Esophagus muscularis mucosa (tissue), 4 donors: ENCODE measurements at regions not wholly inside any gene's neighbourhood (a gene's known extent, or its start where the extent isn't known, plus 50 kb on each side); places are given as distances from the start of the nearest gene placed in this dataset.

ENCODE experiments used
- DNase-seq: peaks from one replicate; pipeline ENCODE4 v3.0.0-alpha.2; 2017; ENCODE audit errors: extremely low spot score
- H3K27ac ChIP-seq, 4 donors: fragments of 200-600 bp; sonication (generic); replicated peaks in 1 of 4; 1 replicate in 3 of 4; 2 replicates in 1 of 4; pipeline ENCODE4 v1.5.1; 2016 to 2019; ENCODE audit warnings: mild to moderate bottlenecking in 1 of 4
- H3K27me3 ChIP-seq, 4 donors: fragments of 200-600 bp; sonication (generic); one replicate each; pipeline versions ENCODE4 v1.5.1 to v1.6.0; 2016 to 2019
- H3K36me3 ChIP-seq, 4 donors: fragments of 200-600 bp; sonication (generic); one replicate each; pipeline ENCODE4 v1.5.1; 2016 to 2019
- H3K4me1 ChIP-seq, 4 donors: fragments of 200-600 bp; sonication (generic); one replicate each; pipeline ENCODE4 v1.5.1; 2016 to 2019
- H3K4me3 ChIP-seq, 4 donors: fragments of 200-600 bp; sonication (generic); 1 replicate in 2 of 4; 2 replicates in 2 of 4; pipeline ENCODE4 v1.5.1; 2016 to 2019; ENCODE audit warnings: mild to moderate bottlenecking in 4 of 4, moderate library complexity in 1 of 4
- H3K9me3 ChIP-seq, 4 donors: fragments of 200-600 bp; sonication (generic); 1 replicate in 3 of 4; 2 replicates in 1 of 4; pipeline ENCODE4 v1.5.1; 2016 to 2019
- EP300 ChIP-seq: sonication (generic); formaldehyde crosslinking; IDR thresholded peaks from one replicate; pipeline ENCODE4 v1.6.1; 2017; ENCODE audit warnings: antibody characterized with exemption
- POLR2A ChIP-seq: fragments of 450-650 bp; IDR thresholded peaks from one replicate; pipeline ENCODE4 v1.6.1; 2017; ENCODE audit warnings: antibody characterized with exemption, moderate library complexity, mild to moderate bottlenecking, low read depth
- POLR2AphosphoS5 ChIP-seq, 2 donors: sonication (generic); formaldehyde crosslinking; IDR thresholded peaks; one replicate each; pipeline ENCODE4 v1.6.1; 2017; ENCODE audit warnings: antibody characterized with exemption in 2 of 2
- WGBS: methylation state at CpG from one replicate; pipeline ENCODE4 v1.1.5; 2018; 5-methylcytosine and 5-hydroxymethylcytosine counted together
- intact Hi-C: fragments of 100-400 bp; cut with DNase I; formaldehyde crosslinking; loops from one replicate; pipeline ENCODE4 v1.15.1; 2023
- TF ChIP-seq, protein P1 (sequence below), 3 experiments: fragments of 200-600 bp in 2 of 3; fragments of 450-650 bp in 1 of 3; sonication (generic) in 2 of 3; IDR thresholded peaks; one replicate each; pipeline ENCODE4 v1.5.1; 2017 to 2019; ENCODE audit warnings: antibody characterized with exemption in 3 of 3, mild to moderate bottlenecking in 2 of 3, moderate library complexity in 1 of 3

DNA sequence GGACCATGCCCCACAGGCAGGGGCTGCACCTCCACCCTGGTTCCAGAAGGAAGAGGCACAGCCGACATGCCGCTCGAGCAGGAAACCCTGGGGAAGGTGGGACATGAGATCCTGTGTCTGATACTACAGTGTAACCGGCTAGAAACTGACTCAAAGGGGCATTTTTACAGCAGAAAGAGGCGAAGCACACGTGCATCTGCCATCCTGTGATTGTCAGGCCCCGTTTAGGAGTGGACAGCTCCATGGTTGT is 62.7 kb downstream of the SIK1 start:
- Histone ChIP-seq H3K27ac (no peak overlapping the region), H3K36me3 (no peaks in the 10 kb centered on the region), H3K27me3 (peaks cover 0 to 25% (median 0%) of the 10 kb centered on the region in 4 donors), H3K9me3 (no peaks in the 10 kb centered on the region), H3K4me1 (peaks cover 10 to 23% (median 17%) of the 10 kb centered on the region in 4 donors), H3K4me3 (no peak overlapping the region)
- TF ChIP-seq EP300 = no peak
- TF ChIP-seq, protein P1, sequence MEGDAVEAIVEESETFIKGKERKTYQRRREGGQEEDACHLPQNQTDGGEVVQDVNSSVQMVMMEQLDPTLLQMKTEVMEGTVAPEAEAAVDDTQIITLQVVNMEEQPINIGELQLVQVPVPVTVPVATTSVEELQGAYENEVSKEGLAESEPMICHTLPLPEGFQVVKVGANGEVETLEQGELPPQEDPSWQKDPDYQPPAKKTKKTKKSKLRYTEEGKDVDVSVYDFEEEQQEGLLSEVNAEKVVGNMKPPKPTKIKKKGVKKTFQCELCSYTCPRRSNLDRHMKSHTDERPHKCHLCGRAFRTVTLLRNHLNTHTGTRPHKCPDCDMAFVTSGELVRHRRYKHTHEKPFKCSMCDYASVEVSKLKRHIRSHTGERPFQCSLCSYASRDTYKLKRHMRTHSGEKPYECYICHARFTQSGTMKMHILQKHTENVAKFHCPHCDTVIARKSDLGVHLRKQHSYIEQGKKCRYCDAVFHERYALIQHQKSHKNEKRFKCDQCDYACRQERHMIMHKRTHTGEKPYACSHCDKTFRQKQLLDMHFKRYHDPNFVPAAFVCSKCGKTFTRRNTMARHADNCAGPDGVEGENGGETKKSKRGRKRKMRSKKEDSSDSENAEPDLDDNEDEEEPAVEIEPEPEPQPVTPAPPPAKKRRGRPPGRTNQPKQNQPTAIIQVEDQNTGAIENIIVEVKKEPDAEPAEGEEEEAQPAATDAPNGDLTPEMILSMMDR (IDR thresholded peaks at IDR 0.05) = no peak
- no peak for TF ChIP-seq POLR2A
- no peak for TF ChIP-seq POLR2AphosphoS5 (IDR thresholded peaks at IDR 0.05)
- 86% methylated on average over 6 of the region's 7 CpGs for WGBS
- intact Hi-C loops = no loop called here
- DNase-seq = no peak

DNA sequence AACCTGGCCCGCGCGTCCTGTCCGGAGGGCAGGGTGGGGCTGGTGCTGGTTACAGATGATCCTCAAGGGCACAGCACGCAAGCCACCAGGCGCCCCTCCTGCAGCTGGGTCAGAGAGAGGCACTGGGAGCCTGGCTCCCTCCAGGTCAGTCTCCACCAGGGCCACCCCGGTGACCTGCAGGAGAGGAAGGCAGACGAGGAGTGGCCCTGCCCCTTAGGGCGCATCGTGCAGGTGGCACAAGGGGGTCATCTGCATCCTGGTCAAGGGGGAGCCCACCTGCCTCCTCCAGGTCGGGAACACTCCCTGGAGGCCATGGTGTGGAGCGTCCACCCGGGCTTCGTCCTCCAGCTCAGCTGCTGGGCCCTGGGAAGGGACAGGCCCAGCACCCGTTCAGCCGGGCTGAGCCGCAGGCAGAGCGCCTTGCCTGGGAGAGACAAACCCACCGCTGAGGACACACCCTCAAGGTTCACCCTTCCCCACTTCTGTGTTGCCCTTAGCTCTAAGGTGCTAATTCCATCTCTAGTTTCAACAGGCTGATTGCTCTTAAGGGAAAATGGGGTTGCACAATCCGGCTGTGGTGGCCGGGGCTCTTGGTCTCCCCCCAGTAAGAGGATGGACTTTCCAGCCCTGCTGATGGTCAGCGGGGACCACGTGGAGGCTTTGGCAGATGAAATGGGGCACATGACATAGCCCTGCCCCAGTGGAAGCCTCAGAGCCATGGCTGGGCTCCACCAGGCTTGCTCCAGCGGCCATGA is 63.2 kb downstream of the SIK1 start:
- no peaks in the 10 kb centered on the region for H3K9me3 ChIP-seq
- intact Hi-C loops = no loop called here
- H3K36me3 ChIP-seq = no peaks in the 10 kb centered on the region
- H3K4me1 ChIP-seq = peaks cover 10 to 23% (median 17%) of the 10 kb centered on the region in 4 donors
- no peak overlapping the region for H3K4me3 ChIP-seq
- peaks cover 0 to 25% (median 0%) of the 10 kb centered on the region in 4 donors for H3K27me3 ChIP-seq
- TF ChIP-seq EP300 (no peak), POLR2AphosphoS5 (IDR thresholded peaks at IDR 0.05) (no peak), POLR2A (no peak)
- TF ChIP-seq, protein P1 (IDR thresholded peaks at IDR 0.05) = no peak
- DNase-seq = no peak
- 93% methylated on average over 9 of the region's 24 CpGs for WGBS
- H3K27ac ChIP-seq = no peak overlapping the region

DNA sequence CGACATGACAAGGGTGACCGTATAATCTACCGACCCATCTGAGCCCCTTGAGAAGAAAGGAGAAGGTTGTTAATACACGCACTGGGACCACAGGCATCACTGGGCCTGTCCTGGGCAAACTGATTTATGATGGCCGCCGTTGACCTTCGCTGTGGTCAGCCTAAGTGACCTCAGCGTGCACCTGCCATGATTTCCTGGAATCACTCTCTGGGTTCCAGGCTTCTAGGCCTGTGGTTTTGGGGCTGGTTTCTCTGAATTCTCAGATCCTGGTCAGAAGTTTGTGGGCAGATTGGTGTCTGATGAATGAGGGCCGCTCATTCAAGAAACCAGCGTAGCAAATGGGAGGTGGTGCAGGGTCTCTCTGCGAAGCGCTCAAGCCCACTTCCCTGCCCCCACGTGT is 64.0 kb downstream of the SIK1 start:
- Histone ChIP-seq H3K4me1 (peaks cover 10 to 23% (median 17%) of the 10 kb centered on the region in 4 donors), H3K36me3 (no peaks in the 10 kb centered on the region), H3K4me3 (peak overlapping the region in 2 of 4 donors; percentile 31 to 42), H3K9me3 (no peaks in the 10 kb centered on the region), H3K27me3 (peaks cover 0 to 25% (median 0%) of the 10 kb centered on the region in 4 donors), H3K27ac (peak overlapping the region in 3 of 4 donors; percentile 72 to 78 (median 76))
- intact Hi-C loops = no loop called here
- 93% methylated on average over 12 of the region's 13 CpGs for WGBS
- no peak for TF ChIP-seq POLR2AphosphoS5 (IDR thresholded peaks at IDR 0.05)
- TF ChIP-seq, protein P1 (IDR thresholded peaks at IDR 0.05) = no peak
- no peak for TF ChIP-seq POLR2A
- TF ChIP-seq EP300 = no peak
- no peak for DNase-seq

DNA sequence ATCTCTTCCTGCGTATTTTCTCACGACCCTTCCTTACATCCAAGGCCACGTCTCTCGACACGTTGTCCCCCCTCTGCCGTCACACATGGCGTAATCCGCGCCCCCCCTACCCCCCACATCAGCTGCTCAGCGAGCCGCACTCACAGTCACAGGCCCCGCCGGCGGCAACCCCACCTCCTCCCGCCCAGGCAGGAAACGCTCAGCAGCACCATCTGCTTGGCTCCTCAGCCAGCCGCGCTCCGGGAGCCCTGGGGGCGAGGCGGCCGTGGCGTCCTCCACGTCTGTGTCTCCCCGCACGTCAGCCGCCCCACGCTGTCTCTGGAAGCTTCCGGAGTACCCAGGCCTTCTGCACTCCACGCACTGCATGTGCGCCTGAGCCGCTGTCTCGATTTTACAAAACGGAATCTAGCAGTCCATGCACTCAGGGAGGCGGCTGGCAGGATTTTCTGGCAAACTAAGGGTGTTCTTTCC is 64.6 kb downstream of the SIK1 start:
- TF ChIP-seq, protein P1 (IDR thresholded peaks at IDR 0.05) = no peak
- TF ChIP-seq POLR2AphosphoS5 (IDR thresholded peaks at IDR 0.05) (peak in 1 of 2 donors; percentile 55), POLR2A (no peak), EP300 (no peak)
- intact Hi-C loops = no loop called here
- no peaks in the 10 kb centered on the region for H3K36me3 ChIP-seq
- H3K27ac ChIP-seq = peak overlapping the region; percentile 29 to 78 (median 74)
- no peaks in the 10 kb centered on the region for H3K9me3 ChIP-seq
- H3K4me1 ChIP-seq = peaks cover 10 to 23% (median 17%) of the 10 kb centered on the region in 4 donors
- no peak for DNase-seq
- peaks cover 0 to 21% (median 0%) of the 10 kb centered on the region in 4 donors for H3K27me3 ChIP-seq
- peak overlapping the region; percentile 7 to 42 (median 32) for H3K4me3 ChIP-seq
- WGBS = 26% methylated on average over 11 of the region's 35 CpGs
